ENCODE measurements at regions not wholly inside any gene's neighbourhood (a gene's known extent, or its start where the extent isn't known, plus 50 kb on each side); places are given as distances from the start of the nearest gene placed in this dataset.

DNA sequence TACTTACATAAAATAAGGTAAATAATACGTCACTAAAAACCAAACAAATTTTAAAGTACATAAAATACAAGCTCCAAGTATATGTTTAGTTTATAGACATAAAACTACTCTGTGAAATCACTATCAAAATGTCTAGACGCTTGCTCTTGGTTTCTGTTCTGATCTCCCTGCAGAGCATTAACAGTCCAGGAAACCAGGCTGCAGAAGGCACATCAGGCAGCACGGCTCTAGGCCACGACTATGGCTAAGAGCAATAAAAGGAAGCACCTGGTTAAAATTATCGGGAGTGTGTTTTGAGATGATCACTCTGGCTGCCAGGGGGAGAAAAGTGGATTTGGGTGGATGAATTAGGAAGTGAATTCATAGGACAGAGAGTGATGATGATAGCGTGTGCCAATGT is 196.0 kb upstream of the SPHKAP start:
- no peaks in the 10 kb centered on the region for H4K20me1 ChIP-seq (ENCODE audit: insufficient read depth, low read length, poor library complexity, severe bottlenecking)
- TF ChIP-seq, protein P1, sequence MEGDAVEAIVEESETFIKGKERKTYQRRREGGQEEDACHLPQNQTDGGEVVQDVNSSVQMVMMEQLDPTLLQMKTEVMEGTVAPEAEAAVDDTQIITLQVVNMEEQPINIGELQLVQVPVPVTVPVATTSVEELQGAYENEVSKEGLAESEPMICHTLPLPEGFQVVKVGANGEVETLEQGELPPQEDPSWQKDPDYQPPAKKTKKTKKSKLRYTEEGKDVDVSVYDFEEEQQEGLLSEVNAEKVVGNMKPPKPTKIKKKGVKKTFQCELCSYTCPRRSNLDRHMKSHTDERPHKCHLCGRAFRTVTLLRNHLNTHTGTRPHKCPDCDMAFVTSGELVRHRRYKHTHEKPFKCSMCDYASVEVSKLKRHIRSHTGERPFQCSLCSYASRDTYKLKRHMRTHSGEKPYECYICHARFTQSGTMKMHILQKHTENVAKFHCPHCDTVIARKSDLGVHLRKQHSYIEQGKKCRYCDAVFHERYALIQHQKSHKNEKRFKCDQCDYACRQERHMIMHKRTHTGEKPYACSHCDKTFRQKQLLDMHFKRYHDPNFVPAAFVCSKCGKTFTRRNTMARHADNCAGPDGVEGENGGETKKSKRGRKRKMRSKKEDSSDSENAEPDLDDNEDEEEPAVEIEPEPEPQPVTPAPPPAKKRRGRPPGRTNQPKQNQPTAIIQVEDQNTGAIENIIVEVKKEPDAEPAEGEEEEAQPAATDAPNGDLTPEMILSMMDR (conservative IDR thresholded peaks at IDR 0.05; ENCODE audit: low read length): no peak

GRCh38 chr2:228374741-228375140 is 193.3 kb upstream of the SPHKAP start:
- Histone ChIP-seq H2AFZ (ENCODE audit: low read length) (no peak overlapping the region), H3K9ac (ENCODE audit: low read depth, low read length, poor library complexity, severe bottlenecking) (no peak overlapping the region), H4K20me1 (ENCODE audit: insufficient read depth, low read length, poor library complexity, severe bottlenecking) (no peaks in the 10 kb centered on the region), H3K4me1 (ENCODE audit: insufficient read depth, low read length, poor library complexity, severe bottlenecking) (no peaks in the 10 kb centered on the region), H3K79me2 (ENCODE audit: insufficient read depth, low read length) (no peaks in the 10 kb centered on the region), H3K9me2 (replicated peaks; ENCODE audit: low read depth, low read length) (no peaks in the 10 kb centered on the region), H3K4me2 (ENCODE audit: low read depth, low read length, poor library complexity, severe bottlenecking) (no peak overlapping the region), H3K9me3 (ENCODE audit: insufficient read depth, low read depth, low read length) (no peaks in the 10 kb centered on the region), H3K36me3 (ENCODE audit: insufficient read depth, low read length) (no peaks in the 10 kb centered on the region), H3F3A (ENCODE audit: low read depth) (no peaks in the 10 kb centered on the region), H3K27me3 (ENCODE audit: insufficient read depth, low read length, poor library complexity, severe bottlenecking) (no peaks in the 10 kb centered on the region), H3K4me3 (ENCODE audit: low read length, poor library complexity, severe bottlenecking) (no peak overlapping the region)
- TF ChIP-seq, protein P1 (conservative IDR thresholded peaks at IDR 0.05; ENCODE audit: low read length): no peak
- TF ChIP-seq EZH2phosphoT487 (IDR thresholded peaks at IDR 0.05; ENCODE audit: borderline replicate concordance): no peak

More for the DNA sequence above, 196.0 kb upstream of the SPHKAP start:
- Histone ChIP-seq H3K27me3 (ENCODE audit: insufficient read depth, low read length, poor library complexity, severe bottlenecking) (no peaks in the 10 kb centered on the region), H3K9me3 (ENCODE audit: insufficient read depth, low read depth, low read length) (no peaks in the 10 kb centered on the region), H3K4me1 (ENCODE audit: insufficient read depth, low read length, poor library complexity, severe bottlenecking) (no peaks in the 10 kb centered on the region), H3K79me2 (ENCODE audit: insufficient read depth, low read length) (no peaks in the 10 kb centered on the region), H3K9ac (ENCODE audit: low read depth, low read length, poor library complexity, severe bottlenecking) (no peak overlapping the region), H3K36me3 (ENCODE audit: insufficient read depth, low read length) (no peaks in the 10 kb centered on the region), H3K9me2 (replicated peaks; ENCODE audit: low read depth, low read length) (no peaks in the 10 kb centered on the region), H3K4me3 (ENCODE audit: low read length, poor library complexity, severe bottlenecking) (no peak overlapping the region), H3K4me2 (ENCODE audit: low read depth, low read length, poor library complexity, severe bottlenecking) (no peak overlapping the region), H3F3A (ENCODE audit: low read depth) (no peaks in the 10 kb centered on the region), H2AFZ (ENCODE audit: low read length) (no peak overlapping the region)

GRCh38 chr2:228373191-228373590 is 191.7 kb upstream of the SPHKAP start:
- no peak overlapping the region for H2AFZ ChIP-seq (ENCODE audit: low read length)
- H3K4me3 ChIP-seq (ENCODE audit: low read length, poor library complexity, severe bottlenecking): no peak overlapping the region
- H3K9me3 ChIP-seq (ENCODE audit: insufficient read depth, low read depth, low read length): no peaks in the 10 kb centered on the region
- H3K79me2 ChIP-seq (ENCODE audit: insufficient read depth, low read length): no peaks in the 10 kb centered on the region
- no peak overlapping the region for H3K9ac ChIP-seq (ENCODE audit: low read depth, low read length, poor library complexity, severe bottlenecking)
- H4K20me1 ChIP-seq (ENCODE audit: insufficient read depth, low read length, poor library complexity, severe bottlenecking): no peaks in the 10 kb centered on the region
- H3K4me2 ChIP-seq (ENCODE audit: low read depth, low read length, poor library complexity, severe bottlenecking): no peak overlapping the region
- H3K36me3 ChIP-seq (ENCODE audit: insufficient read depth, low read length): no peaks in the 10 kb centered on the region
- H3F3A ChIP-seq (ENCODE audit: low read depth): no peaks in the 10 kb centered on the region
- no peaks in the 10 kb centered on the region for H3K27me3 ChIP-seq (ENCODE audit: insufficient read depth, low read length, poor library complexity, severe bottlenecking)
- H3K9me2 ChIP-seq (replicated peaks; ENCODE audit: low read depth, low read length): no peaks in the 10 kb centered on the region
- TF ChIP-seq, protein P1 (conservative IDR thresholded peaks at IDR 0.05; ENCODE audit: low read length): no peak
- no peak for TF ChIP-seq EZH2phosphoT487 (IDR thresholded peaks at IDR 0.05; ENCODE audit: borderline replicate concordance)
- H3K4me1 ChIP-seq (ENCODE audit: insufficient read depth, low read length, poor library complexity, severe bottlenecking): no peaks in the 10 kb centered on the region

Data from Loucy (cell line).